Endothelial cell of umbilical vein (primary cell): ENCODE measurements at regions not wholly inside any gene's neighbourhood (a gene's known extent, or its start where the extent isn't known, plus 50 kb on each side); places are given as distances from the start of the nearest gene placed in this dataset.

Experiments
- EZH2 ChIP-seq: IDR thresholded peaks from 2 replicates; pipeline ENCODE4 v1.6.1; 2012; ENCODE audit warnings: borderline replicate concordance, low read depth, mild to moderate bottlenecking, moderate library complexity, low read length, inconsistent platforms; ENCODE audit not compliant: severe bottlenecking
- GATA2 ChIP-seq: IDR thresholded peaks from 2 replicates; pipeline ENCODE4 v1.7.0; 2011; ENCODE audit warnings: low read depth, mild to moderate bottlenecking, moderate library complexity, mixed read lengths, low read length; ENCODE audit not compliant: insufficient read length, insufficient read depth
- JUN ChIP-seq: IDR thresholded peaks from 2 replicates; pipeline ENCODE4 v1.6.1; 2011; ENCODE audit warnings: borderline replicate concordance, low read depth; ENCODE audit not compliant: insufficient read length, insufficient read depth
- MYC ChIP-seq: IDR thresholded peaks from one replicate; pipeline ENCODE4 v1.6.1; 2011; ENCODE audit warnings: mild to moderate bottlenecking, low read depth, low read length
- POLR2A ChIP-seq: IDR thresholded peaks from 2 replicates; pipeline ENCODE4 v1.6.1; 2012; ENCODE audit warnings: low read depth, mild to moderate bottlenecking, control low read depth, low read length
- POLR2AphosphoS5 ChIP-seq: IDR thresholded peaks from 2 replicates; pipeline ENCODE4 v1.6.1; 2012; ENCODE audit warnings: low read depth, mild to moderate bottlenecking, control low read depth, low read length, moderate library complexity; ENCODE audit not compliant: insufficient read depth
- TF ChIP-seq, protein P1 (sequence below): IDR thresholded peaks from 2 replicates; pipeline ENCODE4 v1.6.1; 2011; ENCODE audit not compliant: insufficient read depth, insufficient read length
- TF ChIP-seq, protein P2 (sequence below), 2 donors: IDR thresholded peaks; 1 replicate in 1 of 2; 2 replicates in 1 of 2; pipeline ENCODE4 v1.5.1; 2011; ENCODE audit warnings: low read length in 2 of 2, mild to moderate bottlenecking in 2 of 2, moderate library complexity in 2 of 2, control low read depth in 1 of 2, inconsistent platforms in 1 of 2, low read depth in 1 of 2; ENCODE audit not compliant: insufficient read depth in 1 of 2; ENCODE audit errors: extremely low read depth in 1 of 2

DNA sequence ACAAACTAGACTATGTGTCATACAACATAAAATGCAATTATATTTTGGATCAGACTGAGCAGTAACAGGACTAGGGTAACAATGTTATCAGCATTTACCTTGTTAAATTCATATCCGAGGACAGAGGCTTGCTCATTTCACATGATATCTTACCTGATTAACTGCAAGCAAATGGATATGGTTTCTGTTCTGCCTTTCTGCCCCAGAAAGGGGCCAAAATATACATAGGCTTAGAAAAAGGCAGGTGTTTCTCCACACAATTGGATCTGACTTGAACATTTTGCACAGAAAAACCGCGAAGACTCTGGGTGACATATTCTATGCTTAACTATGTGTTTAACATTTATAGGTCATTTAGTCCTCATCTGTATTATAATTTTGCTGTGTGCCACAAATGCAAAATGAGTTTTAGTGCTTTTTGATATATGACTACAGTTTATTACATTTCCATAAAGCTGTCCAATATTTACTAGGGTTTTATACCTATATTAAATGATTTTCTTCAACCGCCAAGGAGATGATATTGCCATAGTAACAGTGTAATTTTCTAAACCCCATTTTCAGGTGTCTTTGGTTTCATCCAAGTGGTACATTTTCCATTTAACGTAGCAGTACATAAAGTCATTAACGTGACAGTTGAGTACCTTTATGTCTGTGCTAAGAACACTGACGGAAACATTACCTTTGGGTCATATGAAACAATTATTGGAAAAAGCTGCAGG is 249.3 kb upstream of the KRR1 start:
- TF ChIP-seq, protein P1, sequence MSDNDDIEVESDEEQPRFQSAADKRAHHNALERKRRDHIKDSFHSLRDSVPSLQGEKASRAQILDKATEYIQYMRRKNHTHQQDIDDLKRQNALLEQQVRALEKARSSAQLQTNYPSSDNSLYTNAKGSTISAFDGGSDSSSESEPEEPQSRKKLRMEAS, result no peak
- TF ChIP-seq POLR2A (no peak), EZH2 (no peak), POLR2AphosphoS5 (no peak), MYC (no peak), JUN (no peak), GATA2 (no peak)
- TF ChIP-seq, protein P2, sequence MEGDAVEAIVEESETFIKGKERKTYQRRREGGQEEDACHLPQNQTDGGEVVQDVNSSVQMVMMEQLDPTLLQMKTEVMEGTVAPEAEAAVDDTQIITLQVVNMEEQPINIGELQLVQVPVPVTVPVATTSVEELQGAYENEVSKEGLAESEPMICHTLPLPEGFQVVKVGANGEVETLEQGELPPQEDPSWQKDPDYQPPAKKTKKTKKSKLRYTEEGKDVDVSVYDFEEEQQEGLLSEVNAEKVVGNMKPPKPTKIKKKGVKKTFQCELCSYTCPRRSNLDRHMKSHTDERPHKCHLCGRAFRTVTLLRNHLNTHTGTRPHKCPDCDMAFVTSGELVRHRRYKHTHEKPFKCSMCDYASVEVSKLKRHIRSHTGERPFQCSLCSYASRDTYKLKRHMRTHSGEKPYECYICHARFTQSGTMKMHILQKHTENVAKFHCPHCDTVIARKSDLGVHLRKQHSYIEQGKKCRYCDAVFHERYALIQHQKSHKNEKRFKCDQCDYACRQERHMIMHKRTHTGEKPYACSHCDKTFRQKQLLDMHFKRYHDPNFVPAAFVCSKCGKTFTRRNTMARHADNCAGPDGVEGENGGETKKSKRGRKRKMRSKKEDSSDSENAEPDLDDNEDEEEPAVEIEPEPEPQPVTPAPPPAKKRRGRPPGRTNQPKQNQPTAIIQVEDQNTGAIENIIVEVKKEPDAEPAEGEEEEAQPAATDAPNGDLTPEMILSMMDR (IDR thresholded peaks at IDR 0.05; ENCODE audit: extremely low read depth in 1 of 2, insufficient read depth in 1 of 2, low read depth in 1 of 2, low read length in 2 of 2), result no peak
